22Rv1 (cell line): ENCODE measurements at regions not wholly inside any gene's neighbourhood (a gene's known extent, or its start where the extent isn't known, plus 50 kb on each side); places are given as distances from the start of the nearest gene placed in this dataset.

ENCODE experiments used
- CTCF ChIP-seq: fragments of 450-650 bp; IDR thresholded peaks from 2 replicates; pipeline ENCODE4 v1.5.1; 2017; ENCODE audit warnings: mild to moderate bottlenecking
- ZFX ChIP-seq: fragments of 450-650 bp; IDR thresholded peaks from 2 replicates; pipeline ENCODE4 v1.6.1; 2017; ENCODE audit warnings: antibody characterized with exemption, borderline replicate concordance

DNA sequence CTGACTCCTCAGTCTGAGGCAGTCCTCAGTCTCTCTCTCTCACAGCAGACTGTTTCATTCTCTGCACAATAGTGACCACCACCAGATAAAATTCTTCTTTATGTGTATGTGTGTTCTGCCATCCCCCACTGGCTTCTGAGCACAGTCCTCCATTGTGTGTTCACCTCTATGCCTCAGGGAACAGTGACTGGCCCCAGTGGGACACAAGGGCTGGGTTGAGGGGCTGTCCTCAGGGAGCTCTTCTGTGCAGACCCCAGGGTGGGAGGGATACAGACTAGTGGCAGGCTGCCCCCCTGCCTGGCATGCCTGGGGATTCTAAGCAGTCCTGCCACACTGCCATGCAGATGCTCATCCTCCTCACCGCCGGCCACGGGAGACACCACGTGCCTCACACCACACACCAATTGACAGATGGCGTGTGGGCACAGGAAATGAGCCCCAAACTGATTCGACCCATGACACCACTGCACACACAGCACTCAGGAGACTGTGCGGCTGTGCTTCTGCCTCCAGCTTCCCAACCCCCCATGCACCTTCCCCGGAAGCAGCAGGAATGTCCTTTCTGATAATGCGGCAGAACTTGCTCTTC is 237.6 kb upstream of the CHRNA7 start:
- no peak for TF ChIP-seq CTCF
- no peak for TF ChIP-seq ZFX
